G401 (cell line): ENCODE measurements at regions not wholly inside any gene's neighbourhood (a gene's known extent, or its start where the extent isn't known, plus 50 kb on each side); places are given as distances from the start of the nearest gene placed in this dataset.

Source experiments
- DNase-seq: peaks from one replicate; pipeline ENCODE4 v3.0.0-alpha.2; 2015; ENCODE audit warnings: low spot score
- in situ Hi-C: cut with HindIII; loops from 2 replicates; pipeline ENCODE4 v1.10.0; 2016; ENCODE audit warnings: low sequenced_read_pairs, mixed read lengths

DNA sequence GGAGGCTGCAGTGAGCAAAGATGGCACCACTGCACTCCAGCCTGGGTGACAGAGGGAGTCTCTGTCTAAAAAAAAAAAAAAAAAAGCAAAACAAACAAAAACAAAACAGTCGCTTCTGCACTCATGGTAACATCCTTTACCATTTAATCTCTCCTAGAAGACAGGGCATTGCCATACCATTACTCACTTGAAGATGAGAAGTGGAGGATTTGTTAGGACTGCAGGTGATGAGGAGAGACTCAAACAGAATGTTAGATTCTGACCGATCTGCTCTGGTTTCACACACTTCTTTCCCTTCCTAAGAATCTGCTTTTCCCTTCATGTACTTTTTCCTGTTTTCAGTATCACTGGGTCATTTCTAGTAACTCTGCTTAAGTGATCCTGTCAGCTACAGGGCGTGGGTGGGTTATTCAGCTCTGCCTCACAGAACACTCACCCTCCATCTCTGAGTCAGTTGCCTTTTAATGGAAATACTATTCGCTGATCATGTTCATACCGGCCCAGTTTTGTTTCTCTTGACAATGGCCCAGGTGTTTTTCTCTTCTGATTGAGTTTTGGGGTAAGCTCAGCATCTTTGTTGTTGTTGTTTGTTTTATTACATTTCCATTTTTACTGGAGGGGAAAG, 148.0 kb upstream of the ERG start:
- DNase-seq: no peak
- in situ Hi-C loops: no loop called here

DNA sequence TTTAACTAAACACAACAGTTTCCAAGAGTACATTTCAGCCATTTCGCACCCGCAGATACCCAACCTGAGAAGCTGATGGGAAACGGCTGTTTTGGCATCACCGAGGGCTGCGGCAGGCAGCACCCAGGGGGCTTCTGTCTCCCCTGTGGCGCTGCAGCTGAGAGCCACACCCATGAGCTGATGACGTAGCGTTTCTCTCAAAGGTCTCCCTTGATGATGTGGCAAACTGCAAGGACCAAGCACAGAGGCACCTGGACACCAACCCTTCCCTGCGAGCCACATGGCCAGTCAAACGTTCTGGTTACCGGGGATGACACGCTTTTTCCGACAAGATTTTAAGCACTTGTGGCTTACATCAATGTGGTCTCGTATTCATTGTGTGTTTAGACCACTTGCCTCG, 150.8 kb upstream of the ERG start:
- no peak for DNase-seq
- in situ Hi-C loops: no loop called here

DNA sequence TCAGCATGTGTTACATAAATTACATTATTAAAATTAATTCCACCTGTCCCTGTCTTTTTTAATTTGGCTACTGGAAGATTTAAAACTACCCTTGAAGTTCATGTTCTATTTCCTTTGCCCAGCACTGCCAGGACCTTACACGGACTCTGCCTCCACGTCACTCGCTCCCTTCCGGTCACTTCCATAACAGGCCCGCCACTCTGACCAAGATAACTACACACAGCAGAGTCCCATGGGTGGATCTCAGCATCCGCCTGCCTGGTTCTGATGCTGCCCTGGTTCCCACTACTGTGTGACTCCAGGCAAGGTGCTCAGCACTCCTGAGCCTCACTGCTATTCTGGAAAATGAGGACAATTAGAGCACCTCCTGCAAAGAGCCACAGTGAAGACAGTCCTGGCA, 153.3 kb upstream of the ERG start:
- in situ Hi-C loops: no loop called here

GRCh38 chr21:38652396-38652795, 153.3 kb upstream of the ETS2 start:
- in situ Hi-C loops: no loop called here
- no peak for DNase-seq

More for the DNA sequence above, 153.3 kb upstream of the ERG start:
- no peak for DNase-seq

DNA sequence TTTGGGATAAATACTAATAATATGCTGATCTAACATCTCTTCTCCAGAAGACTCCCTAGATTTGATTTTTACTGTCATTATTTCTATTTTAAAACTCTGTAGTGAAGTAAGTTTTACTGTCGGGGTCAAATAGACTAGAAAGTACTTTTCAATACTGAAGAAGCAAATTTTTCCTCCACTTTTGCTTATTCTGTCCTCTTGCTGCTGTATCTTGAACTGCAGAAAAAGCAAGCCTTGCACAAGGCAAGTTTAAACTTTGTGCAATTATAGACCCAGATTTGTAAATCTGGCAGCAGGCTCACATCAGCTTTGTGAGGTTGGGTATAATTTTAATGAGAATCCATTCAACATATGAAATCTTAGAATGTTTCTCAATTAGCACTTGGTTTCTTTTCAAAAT, 151.1 kb upstream of the ETS2 start:
- in situ Hi-C loops: no loop called here
- DNase-seq: no peak

DNA sequence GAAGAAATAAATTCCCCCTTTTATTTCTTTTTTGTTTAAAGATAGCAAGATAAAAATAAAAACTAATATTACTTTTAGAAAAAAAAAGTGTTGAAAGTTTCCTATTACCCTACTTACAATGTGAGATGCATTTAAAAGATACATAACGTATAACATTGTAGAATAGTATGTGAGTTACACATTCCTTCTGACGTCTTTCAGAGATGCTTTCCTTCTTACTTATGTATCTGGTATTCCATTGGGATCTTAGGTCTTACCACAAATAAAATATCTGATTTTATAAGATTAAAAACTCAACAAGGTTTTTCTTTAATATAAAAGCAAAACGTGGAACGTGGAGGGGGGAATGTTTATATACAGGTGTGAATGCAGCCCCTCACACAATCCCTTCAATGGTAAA, 147.2 kb upstream of the ETS2 start:
- in situ Hi-C loops: no loop called here
- DNase-seq: no peak

DNA sequence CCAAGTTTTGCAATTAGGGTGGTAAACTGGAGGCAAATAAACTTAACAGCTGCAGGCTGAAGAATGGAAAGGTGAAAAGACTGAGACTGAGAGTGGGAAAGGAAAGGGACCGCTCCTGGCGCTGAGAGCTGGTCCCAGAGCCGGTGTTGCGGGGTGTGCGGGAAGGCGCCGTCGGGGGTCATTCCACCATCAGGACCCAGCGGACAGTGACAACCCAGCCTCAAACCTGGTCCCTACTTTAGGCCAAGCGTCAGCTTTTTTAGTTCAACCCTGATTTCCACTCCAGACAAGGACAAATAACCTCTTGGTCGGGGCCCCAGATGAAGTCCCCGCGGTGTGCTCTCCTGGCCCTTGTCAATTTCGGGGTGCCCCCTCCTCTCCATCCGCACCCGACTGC, 145.8 kb upstream of the ETS2 start:
- DNase-seq: no peak
- in situ Hi-C loops: no loop called here

- in situ Hi-C loops: no loop called here
- no peak for DNase-seq
Observed at GRCh38 chr21:38660333-38661196, 145.2 kb upstream of the ETS2 start.

- in situ Hi-C loops: no loop called here
- no peak for DNase-seq
Observed at GRCh38 chr21:38661197-38661871, 144.4 kb upstream of the ETS2 start.

DNA sequence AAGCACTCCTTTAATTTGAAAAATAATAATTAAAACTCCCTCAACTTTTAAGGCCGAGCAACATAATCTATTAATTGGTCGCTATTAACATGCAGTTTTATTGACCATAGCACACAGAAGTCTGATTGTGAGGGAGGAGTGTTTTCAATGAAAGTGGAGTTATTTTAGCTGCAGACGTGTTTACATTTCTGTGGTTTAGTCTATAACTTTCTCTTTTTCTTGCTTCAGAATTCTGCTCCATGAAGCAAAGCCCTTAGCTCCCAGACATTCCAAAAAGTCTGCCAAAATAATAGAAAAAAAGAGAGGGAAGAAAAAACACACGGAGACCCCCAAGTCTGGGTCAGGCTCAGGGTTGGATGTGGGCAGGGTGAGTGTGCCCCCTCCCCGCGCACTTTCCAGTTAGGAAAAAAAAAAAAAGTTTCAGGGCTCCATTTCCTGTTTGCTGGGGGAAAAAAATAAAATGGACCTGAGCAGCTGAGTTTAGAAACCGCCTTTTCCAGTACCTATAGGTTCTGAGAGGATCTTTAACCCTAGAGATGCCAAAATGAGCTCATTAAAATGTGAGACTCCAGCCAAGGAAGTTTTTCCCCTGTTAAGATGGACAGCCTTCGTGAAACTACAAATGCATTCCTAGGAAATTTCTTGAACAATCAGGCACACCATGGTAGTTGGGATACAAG, 143.7 kb upstream of the ETS2 start:
- in situ Hi-C loops: no loop called here

DNA sequence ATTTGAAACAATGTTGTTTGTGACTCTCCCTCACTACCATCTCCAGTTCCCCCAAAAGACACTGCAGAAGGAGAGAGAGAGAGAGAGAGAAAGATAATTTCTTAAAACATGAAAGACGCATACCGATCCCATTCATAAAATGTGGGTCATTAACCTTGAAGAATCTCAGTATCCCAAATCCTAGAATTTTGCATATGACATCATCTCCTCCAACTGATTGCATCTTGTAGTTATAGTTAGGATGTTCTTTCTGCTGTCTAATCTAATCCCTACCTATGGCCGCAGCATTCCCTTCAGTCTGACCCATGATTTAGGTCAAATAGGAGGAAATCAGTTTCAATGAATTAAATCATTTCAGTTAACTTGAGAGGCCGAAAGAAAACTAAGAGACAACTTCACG, 142.4 kb upstream of the ETS2 start:
- no peak for DNase-seq
- in situ Hi-C loops: no loop called here

More for the DNA sequence above, 143.7 kb upstream of the ETS2 start:
- DNase-seq: no peak

- in situ Hi-C loops: no loop called here
- DNase-seq: no peak
Observed at GRCh38 chr21:38664315-38664714, 141.4 kb upstream of the ETS2 start.

DNA sequence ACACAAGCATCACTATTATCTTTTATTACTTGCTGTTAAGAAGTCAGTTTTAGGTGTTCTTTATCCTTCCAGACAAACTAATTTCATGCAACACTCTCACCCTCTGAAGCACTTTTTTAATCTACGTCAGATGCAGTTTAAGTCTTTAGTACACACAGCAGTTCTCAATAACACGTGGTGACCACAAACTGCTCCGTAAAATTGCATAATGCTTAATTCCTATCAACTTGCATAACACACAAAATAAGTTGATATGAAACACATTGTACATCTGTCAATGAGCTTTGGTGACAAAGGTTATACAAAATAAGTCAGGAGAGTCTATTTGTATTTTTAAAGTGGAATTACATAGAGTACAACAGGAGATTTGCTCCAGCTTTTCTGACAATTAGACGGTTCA, 140.9 kb upstream of the ETS2 start:
- no peak for DNase-seq
- in situ Hi-C loops: no loop called here

DNA sequence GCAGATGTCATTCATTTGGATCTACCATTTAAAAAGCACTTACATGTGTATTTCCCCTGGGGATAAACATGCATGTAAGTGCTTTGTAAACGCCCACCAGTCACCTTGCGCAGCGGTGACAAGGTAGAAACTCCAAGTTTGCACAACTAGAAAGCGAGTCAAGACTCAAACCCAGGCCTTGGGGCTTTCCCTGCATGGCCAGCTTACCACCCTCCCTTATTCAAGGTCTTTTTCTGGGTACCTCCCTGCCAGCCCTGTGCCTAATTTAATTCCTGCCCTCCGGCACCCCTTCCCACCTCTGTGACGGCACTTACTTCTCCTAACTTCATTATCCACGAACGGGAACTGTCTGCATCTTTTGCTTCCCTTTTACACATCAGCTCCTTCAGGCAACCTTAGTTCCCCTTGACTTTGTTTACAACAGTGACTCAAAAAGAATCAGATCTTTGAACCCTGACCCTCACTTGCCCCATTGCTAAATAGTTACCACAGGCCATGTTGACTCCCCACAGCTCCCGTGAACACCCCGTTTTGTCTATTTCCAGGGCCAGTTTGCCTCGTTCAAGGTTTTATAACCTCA, 138.3 kb upstream of the ETS2 start:
- no peak for DNase-seq
- in situ Hi-C loops: no loop called here

DNA sequence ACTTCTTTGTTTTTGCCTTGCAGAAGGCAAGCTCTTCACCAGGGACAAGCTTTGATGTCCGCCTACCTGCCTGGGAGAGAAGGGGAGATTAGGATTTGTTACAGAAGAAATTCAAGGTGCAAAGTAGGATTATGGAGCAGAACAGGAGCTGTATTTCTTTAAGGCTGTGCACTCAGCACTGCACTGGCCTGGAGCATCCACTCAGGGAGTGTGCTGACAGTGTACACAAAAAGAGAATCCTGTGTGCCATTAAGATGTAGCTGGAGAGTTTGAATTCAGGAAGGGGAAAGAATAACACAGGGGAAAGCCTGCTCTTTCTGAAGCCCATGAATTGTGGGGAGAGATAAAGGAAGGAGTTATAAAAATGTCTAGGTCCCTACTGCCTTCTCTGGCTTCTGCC, 137.7 kb upstream of the ETS2 start:
- DNase-seq: no peak
- in situ Hi-C loops: no loop called here

- DNase-seq: no peak
- in situ Hi-C loops: no loop called here
Observed at GRCh38 chr21:38668541-38668940, 137.2 kb upstream of the ETS2 start.

- DNase-seq: no peak
- in situ Hi-C loops: no loop called here
Observed at GRCh38 chr21:38669186-38669585, 136.5 kb upstream of the ETS2 start.

GRCh38 chr21:38670861-38671260, 134.9 kb upstream of the ETS2 start:
- DNase-seq: no peak
- in situ Hi-C loops: no loop called here

DNA sequence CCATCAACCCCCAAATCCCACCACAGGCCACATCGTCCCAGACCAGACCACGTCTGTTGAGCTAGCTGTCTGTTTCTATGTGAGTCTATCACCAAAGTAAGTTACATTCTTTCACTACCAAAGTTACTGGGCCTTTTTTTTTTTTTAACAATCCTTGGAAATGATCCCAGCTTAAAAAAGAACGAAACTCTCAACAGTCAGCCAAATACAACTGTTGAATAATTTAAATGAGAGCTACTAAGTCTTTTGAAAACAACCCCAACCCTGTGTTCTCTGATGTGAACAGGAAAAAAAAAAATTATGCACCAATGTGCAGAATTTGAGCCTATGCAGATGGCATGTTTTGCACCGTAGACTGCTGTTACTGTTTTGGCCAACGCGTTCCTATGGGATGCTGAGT, 134.0 kb upstream of the ETS2 start:
- DNase-seq: no peak

More for the DNA sequence above, 134.0 kb upstream of the ETS2 start:
- in situ Hi-C loops: no loop called here
